Frontal cortex (tissue), 3 donors: ENCODE measurements at regions not wholly inside any gene's neighbourhood (a gene's known extent, or its start where the extent isn't known, plus 50 kb on each side); places are given as distances from the start of the nearest gene placed in this dataset.
"Not testable (repeated sequence)": the region's sequence is repeated elsewhere in the genome, so short reads cannot be mapped to it uniquely, and the experiment has no call there.

Experiments
- DNase-seq, 2 donors: peaks; one replicate each; pipeline ENCODE4 v3.0.0; 2012; ENCODE audit warnings: low spot score in 2 of 2
- FAIRE-seq: peaks from 2 replicates; lab custom pipeline; 2012; peaks lifted over from hg19 to GRCh38; lab: Jason Lieb, UNC
- donor health status: control.
- donor health status: control.
- donor health status: control.

DNA sequence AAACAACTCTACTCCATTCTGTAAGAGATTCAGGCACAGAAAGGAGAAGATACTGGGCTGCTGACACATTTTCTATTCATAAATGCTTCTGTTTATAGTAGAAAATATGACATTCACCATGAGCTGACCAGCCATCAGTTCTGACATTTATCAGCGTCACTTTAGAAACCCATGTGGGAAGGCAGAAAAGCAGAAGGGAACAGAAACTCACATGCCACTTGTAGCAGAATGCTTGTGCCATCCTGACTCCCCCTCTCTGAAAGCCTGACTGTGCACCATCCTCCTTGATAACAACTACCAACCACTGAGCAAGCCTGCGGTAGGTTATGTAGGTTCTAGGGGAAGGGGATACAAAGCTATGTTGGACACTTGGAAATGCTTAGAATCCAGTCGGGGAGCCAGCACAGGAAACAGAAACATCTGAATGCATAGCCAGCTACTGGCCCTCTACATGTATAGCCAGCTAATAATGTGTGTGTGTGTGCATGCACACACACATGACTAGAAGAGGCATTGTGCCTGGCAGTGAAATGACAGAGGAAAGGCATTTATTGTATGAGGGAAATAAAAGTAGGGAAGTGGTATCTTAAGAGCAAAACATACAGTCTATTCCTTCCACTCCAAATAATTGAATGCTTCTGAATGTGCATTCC lies 104.3 kb downstream of the SPDYE17 start:
- DNase-seq, FAIRE-seq: not testable (repeated sequence)

DNA sequence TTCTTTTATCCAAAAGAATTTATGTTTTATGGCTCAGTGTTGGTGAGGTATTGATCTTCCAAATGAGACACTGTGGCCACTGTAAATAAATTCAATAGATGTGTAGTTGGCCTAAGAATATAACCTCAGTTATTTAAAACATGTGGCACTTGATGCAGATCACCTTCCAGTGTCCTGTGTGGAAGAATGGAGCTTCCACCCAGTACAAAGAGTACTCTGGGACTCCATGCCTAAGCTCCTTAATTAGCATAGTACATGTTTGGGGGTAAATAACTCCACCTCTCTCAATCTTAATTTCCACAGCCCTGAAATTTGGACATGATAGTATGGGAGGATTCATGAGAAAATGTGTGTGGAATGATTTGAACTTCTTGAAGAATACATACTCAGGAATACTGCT lies 105.7 kb downstream of the SPDYE17 start:
- not testable (repeated sequence) for DNase-seq, FAIRE-seq

DNA sequence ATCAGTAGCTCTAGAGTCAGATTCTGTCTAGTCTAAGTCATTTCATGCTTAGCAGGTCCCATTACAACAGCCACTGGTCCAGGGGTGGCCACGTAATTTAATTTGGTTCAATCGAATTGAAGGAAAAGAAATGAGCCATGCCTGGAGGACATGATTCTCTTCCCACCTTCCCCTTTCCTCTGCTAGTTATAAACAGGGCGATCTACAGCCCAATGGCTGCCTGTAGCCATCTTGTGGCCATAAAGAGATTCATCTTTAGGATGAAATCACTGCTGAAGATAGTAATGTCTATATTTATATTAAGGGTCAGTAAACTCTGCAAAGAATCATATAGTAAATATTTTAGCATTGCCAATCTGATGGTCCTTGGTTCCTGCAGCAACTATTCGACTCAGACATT lies 107.4 kb downstream of the SPDYE17 start:
- DNase-seq, FAIRE-seq: not testable (repeated sequence)

DNA sequence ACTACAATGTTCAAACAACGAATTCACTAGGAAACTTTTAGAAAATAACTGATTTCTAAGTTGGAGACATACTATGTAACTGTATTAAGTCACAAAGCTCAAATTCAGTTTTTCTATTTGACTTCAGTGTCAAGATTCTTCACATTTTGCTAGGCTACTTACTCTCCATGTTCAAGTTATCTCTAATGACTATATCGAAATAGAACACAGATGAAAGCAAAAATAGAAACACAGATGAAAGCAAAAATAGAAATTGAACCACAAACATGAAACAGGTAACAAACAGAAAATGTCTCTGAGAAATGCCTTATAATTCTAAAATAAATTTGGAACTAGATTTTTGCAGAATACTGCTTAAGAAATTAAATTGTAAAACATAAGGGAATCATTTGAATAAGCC lies 113.5 kb downstream of the SPDYE17 start:
- FAIRE-seq = peak; percentile 21
- not testable (repeated sequence) for DNase-seq

DNA sequence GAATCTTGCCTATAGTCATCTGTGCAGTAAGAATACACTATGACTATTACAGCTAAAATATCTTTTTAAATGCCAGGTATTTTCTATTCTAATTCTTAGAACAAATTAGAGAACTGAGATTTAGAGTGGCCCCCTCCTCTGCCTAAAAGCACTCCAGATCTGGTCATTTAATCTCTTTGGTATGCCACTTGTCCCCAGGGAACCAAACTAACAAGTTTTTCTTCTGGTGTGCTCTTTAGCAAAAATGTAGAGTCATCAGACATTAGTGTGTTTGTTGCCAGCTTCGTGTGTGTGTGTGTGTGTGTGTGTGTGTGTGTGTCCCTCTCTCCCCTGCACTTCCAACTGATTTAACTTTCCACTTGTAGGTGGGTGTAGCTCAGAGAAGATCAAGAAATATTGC lies 117.8 kb downstream of the SPDYE17 start:
- not testable (repeated sequence) for FAIRE-seq

DNA sequence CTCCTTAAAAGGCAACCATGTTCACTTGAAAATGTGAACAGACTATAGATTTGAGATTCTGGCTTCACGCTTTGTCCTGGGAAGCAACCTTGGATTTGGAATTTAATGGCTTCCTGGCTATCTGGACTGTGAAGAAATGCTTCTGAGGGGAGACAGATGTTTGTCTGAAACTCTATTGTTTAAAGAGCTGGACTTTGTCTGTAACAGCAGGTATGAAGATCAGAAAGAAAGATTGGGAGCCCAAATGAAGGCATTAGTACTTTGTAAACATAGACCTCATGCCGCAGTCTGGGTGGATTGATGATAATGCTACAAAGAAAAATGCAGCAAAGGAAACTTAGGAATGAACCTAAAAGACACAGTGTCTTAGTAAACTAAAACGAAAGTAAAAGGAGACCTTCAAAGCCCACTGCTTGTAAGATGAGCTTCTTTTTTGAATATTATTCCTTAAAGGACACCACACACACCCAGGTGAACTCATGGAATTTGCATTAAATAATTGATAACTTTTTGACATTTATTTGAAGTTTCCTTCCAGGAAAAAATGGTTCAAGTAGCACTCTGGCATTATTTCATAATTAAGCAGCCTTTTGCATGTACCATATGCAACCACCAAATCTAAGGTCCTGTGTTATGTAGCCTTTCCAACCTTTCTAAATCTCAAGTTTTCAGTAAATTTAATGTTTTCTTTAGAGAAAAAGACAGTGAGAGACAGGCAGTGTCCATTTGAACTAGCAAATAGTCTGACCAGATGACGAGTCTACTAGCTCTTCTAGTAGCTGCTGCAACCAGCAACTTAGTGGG lies 119.9 kb downstream of the SPDYE17 start:
- FAIRE-seq, DNase-seq: not testable (repeated sequence)

More for the DNA sequence above, 117.8 kb downstream of the SPDYE17 start:
- DNase-seq = not testable (repeated sequence)

DNA sequence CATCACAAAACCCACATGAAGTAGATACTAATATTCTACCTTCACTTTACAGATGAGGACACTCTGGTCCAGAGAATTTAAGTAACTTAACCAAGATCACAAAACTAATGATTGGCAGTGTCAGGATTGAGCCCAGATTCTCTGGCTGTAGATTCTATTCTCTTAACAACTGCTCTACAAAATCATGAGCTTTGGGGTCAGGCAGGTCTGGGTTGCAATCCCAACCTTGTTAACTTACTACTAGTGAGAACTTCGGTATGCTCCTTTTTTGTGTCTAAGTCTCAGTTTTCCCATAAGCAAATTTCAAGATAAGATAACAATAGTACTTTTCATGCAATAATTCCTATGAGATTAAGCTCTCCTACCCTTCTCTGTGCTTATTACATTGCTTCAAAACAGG lies 127.5 kb downstream of the SPDYE17 start:
- DNase-seq, FAIRE-seq: not testable (repeated sequence)

DNA sequence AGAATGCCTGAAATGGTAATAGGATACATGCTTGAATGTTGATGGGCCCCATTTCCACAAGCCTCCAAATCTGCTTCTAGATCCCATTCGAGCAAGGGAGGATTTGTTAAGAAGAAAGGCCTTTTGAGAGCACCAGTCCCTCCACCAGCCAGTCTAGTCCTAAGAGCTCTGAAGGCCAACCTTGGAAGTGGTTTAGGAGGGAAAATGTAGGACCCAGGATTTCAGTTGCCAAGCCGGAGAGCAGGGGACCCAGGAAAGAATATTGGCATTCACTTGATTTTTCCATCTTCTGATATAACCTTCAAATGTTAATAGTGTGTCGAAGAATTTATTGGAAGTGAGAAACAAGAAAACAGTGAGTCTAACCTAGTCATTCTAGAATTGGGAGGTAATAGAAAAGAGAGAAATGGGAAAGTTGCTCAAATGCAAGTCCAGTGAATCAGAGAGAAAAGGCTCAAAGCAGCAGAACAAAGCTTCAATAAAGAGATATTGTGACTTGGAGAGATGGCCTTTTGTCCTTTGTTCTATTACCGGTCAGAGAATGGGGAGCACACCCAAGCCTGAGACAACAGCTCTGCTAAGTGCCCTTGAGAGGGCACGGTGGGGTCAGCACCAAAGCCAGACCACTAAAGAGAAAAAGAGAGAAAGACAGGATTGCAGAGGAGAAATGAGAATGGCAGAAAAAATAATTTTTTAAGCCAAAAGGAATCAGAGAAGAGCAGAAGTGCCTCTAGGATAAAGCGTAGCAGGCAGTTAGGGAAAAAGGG lies 130.0 kb downstream of the SPDYE17 start:
- peak; percentile 90 for FAIRE-seq

DNA sequence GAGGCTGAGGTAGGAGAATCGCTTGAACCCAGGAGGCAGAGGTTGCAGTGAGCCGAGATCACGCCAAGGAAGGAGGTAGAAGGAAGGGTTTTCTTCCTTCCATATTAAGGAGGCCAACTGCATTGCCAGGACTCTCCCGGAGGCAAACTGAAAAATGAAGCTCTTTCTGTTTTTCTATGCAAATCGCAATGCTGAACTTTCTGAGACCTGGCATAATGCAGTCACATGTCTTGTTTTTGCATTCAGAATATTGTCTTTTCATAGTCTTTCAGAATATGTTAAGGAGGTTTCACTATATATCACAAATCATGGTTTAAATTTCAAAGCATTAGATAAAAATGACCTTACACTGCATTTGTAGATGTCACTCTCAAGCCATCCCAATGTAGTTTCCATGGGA lies 133.4 kb downstream of the SPDYE17 start:
- DNase-seq, FAIRE-seq: not testable (repeated sequence)

More for the DNA sequence above, 130.0 kb downstream of the SPDYE17 start:
- not testable (repeated sequence) for DNase-seq

DNA sequence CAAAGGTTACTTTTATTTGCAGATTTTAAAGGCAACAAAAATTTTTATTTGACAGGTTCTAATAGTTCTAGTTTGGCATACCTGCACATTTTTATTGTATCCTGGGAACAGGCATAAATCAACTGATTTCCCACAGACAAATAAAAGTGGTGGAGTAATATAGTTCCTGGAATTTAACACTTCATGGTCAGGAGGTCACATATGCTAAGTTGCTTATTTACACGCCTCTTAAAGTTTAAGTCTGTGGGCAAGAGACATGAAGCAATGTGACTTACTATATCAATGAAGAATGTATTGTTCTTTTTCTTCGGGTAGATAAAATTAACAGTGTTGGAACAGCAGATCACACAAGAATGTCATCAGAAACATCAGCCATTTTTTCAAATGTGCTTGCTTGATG lies 135.2 kb downstream of the SPDYE17 start:
- DNase-seq, FAIRE-seq: not testable (repeated sequence)

DNA sequence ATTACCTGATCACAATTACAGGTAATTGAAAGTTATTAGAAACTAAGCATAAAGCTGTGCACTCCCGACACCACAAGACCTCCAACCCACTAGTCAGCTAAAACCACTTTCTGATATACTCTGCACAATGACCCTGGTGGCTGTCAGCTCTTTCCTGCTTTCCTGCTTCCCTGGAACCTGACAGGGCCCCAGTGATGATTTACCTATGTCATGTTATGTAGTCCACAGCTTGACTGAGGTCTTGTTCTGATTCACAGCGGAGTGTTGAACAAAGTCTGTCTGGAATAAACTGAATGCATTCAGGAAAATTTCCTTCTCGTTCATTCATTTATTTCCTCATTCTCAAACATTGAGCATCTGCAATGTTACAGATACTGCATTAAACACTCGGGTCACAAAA lies 136.5 kb downstream of the SPDYE17 start:
- not testable (repeated sequence) for DNase-seq, FAIRE-seq

DNA sequence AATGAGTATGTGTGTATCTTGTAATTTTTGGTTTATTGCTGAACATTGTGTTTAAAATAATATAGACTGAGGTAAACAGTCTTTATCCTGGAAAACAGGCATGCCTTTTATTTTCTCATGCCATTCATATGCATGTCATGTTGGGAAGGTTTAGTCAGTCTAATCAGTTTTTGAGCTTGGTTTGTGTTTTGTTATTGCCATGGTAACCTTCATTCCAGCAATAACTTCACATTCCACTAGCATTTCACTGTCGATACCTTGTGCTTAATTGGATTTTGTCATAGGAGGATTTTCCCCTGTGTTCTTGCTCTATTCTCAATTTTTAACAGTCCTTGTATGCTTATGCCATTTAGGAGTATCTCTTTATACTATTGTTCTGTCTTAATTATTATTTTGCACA lies 140.4 kb downstream of the SPDYE17 start:
- FAIRE-seq, DNase-seq: not testable (repeated sequence)

DNA sequence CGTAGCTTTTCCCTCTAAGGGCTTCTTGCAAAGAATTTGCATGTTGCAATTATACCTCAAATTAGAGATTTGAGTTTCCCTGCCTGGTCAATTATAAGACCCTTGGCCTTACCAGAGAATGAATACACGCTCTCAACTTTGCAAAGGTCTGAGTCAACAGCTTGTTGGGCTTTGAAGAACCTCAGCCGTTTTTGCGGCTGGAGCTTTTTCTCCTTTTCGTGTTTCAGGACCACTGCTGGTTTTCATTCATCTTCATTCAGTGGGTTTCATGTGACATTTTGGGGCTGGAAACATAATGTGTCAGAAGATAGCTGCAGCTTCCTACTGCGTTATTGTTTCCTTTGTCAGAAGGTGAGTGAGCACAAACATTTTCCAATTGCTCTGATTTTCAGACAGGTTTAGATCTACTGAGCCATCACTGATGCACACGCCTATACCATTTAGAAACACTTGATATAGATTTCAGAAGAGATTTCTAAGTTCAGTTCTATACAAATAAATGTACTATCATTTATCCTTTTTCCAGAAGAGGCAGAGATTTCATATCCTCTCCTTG lies 152.3 kb downstream of the SPDYE17 start:
- FAIRE-seq, DNase-seq: not testable (repeated sequence)

DNA sequence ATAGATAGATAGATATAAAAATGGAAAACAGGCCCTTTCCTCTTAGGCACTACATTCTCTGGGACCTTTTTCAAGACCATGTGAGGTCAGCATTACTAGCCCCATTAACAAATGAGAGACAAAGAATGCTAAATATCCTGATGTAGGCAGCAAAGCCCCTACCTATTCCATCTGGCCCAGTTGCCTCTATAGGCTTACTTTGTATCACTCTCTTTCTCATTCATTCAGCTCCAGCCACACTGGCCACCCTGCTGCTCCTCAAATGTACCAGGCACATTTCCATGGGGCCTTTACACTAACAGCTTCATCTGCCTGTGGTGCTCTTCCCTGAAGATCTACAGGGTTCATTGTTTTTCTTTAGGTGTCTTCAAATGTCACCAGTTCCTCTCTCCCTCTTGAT lies 156.4 kb downstream of the SPDYE17 start:
- DNase-seq, FAIRE-seq: not testable (repeated sequence)

DNA sequence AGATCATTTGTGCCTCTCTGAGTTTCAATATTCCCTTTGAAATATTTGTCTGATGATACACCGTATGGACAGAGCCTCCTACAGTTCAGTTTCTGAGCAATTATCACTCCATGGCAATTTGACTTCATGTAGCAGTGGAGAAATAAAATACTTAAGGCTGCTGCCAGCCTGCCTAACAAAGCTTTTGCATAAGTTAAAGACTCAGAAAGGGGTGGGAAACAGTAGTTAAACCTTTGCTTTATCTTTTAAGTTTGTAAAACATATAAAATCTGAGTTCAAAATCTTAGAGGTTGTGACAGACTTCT lies 161.7 kb downstream of the SPDYE17 start:
- not testable (repeated sequence) for FAIRE-seq, DNase-seq

DNA sequence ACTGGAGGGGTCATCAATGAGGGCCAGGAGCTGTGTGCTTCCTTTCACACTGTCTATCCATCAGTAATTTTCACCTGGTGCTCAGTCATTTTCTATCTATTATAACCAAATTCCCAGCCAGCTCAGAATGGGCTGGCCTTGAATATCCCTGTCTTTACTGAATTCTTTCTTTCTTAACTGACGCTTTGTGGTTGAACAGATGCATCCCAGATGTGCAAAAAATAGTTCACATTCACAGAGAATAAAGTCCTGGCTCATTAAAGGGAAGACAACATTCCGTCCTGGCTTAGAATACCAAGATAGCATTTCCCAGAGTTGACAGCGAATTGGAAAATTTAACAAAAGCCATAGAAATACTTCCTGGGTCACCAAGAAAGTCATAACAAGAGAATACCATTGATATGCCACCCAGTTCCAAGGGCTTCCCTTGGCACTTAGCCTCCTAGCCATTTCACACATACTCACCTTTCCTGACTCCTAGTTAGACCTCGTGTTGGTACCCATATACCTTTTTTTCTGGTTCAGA lies 164.7 kb downstream of the SPDYE17 start:
- not testable (repeated sequence) for FAIRE-seq, DNase-seq

DNA sequence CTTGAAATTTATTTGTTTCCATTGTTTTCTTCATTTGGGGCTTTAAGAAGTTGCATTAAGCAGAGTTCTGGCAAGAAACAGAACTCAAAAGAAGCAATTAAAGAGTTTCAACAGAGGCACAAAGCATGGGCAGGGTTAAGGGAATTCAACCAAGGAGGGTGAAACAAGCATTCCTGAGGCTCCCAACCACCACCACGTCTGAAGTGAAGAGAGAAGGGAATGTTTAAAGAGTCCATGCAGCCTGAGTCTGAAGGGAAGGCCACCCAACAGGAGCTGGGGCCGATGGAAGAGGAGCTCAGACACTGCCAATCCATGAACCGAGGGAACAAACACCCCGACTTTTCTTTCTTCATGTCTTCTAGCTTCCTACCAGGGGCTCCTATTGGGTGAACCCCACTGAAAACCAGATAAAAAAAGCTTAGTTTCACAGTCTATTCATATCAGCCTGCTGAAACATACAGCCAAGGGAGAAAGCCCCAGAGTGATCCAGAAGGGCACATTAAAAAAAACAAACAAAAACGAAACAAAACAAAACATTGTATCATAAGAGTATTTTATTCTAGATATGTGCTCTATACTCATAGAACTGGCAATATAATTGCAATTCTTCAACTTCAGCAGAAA lies 168.9 kb downstream of the SPDYE17 start:
- not testable (repeated sequence) for FAIRE-seq, DNase-seq

DNA sequence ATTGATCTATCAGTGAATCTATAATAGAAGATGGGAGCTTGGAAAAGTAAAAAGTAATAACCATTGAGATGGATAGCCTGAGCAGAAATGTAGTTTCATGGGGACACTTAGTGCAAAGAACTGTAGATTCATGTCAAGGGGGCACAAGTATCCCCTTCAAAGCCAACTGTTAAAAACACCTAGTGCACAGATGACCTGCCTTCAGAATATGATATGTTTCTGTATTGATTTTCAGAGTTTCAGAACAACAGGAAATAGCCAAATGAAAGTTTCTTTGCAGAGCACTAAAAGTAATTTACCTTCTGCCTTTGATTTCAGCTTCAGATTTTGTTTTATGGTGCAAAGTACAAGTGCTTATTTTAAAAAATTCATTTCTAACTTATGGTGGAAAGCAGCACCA lies 169.9 kb downstream of the SPDYE17 start:
- not testable (repeated sequence) for FAIRE-seq, DNase-seq

DNA sequence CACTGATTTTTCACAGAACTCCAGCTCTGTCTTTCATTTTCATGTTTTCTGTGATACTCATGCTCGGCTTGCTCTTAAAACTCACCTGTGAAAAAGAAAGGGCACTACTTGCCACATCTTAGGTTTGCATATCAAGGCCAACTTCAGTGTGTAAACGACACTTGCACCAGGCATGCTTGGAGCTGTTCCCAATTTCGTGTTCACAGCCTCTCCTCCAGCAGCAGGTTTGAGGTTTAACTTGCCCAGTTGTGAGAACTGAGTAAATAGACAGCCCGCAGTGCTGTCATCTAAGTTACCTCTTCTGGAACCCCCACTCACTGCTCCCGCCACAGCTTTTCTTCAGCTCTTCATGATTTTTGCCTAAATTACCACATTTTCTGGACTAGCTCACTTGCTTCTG lies 172.2 kb downstream of the SPDYE17 start:
- FAIRE-seq, DNase-seq: not testable (repeated sequence)
